ENCODE measurements at regions not wholly inside any gene's neighbourhood (a gene's known extent, or its start where the extent isn't known, plus 50 kb on each side); places are given as distances from the start of the nearest gene placed in this dataset.

- TF ChIP-seq POLR2A (IDR thresholded peaks at IDR 0.05) (no peak), CTCF (IDR thresholded peaks at IDR 0.05) (no peak)
These were observed 316.2 kb upstream of the C1orf174 start for GRCh38 chr1:4216231-4216630.

Measured in thyroid gland (tissue), 4 donors.